ENCODE measurements at regions not wholly inside any gene's neighbourhood (a gene's known extent, or its start where the extent isn't known, plus 50 kb on each side); places are given as distances from the start of the nearest gene placed in this dataset.

- TF ChIP-seq RELA (CRISPR knock-in tag; IDR thresholded peaks at IDR 0.05; ENCODE audit: borderline replicate concordance) (no peak), TP53 (CRISPR knock-in tag; IDR thresholded peaks at IDR 0.05) (no peak), NR1H2 (CRISPR knock-in tag; IDR thresholded peaks at IDR 0.05) (no peak), ZNF121 (CRISPR knock-in tag; IDR thresholded peaks at IDR 0.05) (no peak), SMAD3 (CRISPR knock-in tag; IDR thresholded peaks at IDR 0.05; ENCODE audit: borderline replicate concordance) (no peak), ZNF138 (CRISPR knock-in tag; conservative IDR thresholded peaks at IDR 0.05) (no peak), NFE2L1 (CRISPR knock-in tag; IDR thresholded peaks at IDR 0.05) (no peak), RORB (CRISPR knock-in tag; IDR thresholded peaks at IDR 0.05) (no peak), USF2 (CRISPR knock-in tag; IDR thresholded peaks at IDR 0.05) (no peak)
- TF ChIP-seq, protein P1, sequence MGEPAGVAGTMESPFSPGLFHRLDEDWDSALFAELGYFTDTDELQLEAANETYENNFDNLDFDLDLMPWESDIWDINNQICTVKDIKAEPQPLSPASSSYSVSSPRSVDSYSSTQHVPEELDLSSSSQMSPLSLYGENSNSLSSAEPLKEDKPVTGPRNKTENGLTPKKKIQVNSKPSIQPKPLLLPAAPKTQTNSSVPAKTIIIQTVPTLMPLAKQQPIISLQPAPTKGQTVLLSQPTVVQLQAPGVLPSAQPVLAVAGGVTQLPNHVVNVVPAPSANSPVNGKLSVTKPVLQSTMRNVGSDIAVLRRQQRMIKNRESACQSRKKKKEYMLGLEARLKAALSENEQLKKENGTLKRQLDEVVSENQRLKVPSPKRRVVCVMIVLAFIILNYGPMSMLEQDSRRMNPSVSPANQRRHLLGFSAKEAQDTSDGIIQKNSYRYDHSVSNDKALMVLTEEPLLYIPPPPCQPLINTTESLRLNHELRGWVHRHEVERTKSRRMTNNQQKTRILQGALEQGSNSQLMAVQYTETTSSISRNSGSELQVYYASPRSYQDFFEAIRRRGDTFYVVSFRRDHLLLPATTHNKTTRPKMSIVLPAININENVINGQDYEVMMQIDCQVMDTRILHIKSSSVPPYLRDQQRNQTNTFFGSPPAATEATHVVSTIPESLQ (CRISPR knock-in tag; IDR thresholded peaks at IDR 0.05), result no peak
Measured at GRCh38 chr2:64826703-64827102, 162.5 kb upstream of the SLC1A4 start (continued).

DNA sequence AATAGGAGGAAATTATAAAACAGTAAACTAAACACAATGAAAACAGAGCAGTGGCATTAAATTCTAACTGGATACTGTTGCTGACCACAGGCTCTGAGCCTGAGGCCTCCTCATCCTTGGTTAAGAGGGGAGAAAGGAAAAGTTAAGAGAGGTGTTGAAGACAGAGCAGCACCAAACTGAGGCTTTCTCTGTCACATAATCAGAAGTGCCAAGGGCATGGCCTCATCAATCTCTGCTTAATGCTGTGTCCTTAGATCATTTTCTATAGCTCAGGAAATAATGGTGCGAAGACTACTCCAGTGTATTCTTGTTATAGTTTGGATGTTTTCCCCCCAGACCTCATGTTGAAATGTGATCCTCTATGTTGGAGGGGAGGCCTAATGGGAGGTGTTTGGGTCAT lies 160.9 kb upstream of the SLC1A4 start:
- no peak for ATAC-seq
- H3K4me3 Mint-ChIP-seq, result no peak overlapping the region
- POLR2A ChIA-PET, result no interaction called here

GRCh38 chr2:64829525-64829924 lies 159.7 kb upstream of the SLC1A4 start:
- Mint-ChIP-seq H3K4me3 (no peak overlapping the region), H3K36me3 (no peaks in the 10 kb centered on the region), H3K27me3 (ENCODE audit: low read depth) (no peaks in the 10 kb centered on the region; the same call in 1 of the 2 replicates), H3K4me1 (peaks cover 16% of the 10 kb centered on the region), H3K27ac (no peak overlapping the region), H3K9me3 (no peaks in the 10 kb centered on the region)
- CTCF ChIA-PET, result interaction anchor here (0.8 kb wide), 1 partner anchor 183 kb away, joined by 4 read pairs; no protein-coding TSS in a partner anchor
- POLR2A ChIA-PET, result no interaction called here
- ATAC-seq (no peak), DNase-seq (ENCODE audit: low spot score) (no peak)
- TF ChIP-seq TP53 (CRISPR knock-in tag; IDR thresholded peaks at IDR 0.05), result no peak
- no peak for TF ChIP-seq JUN (CRISPR knock-in tag; IDR thresholded peaks at IDR 0.05)
- no peak for TF ChIP-seq ZNF423 (CRISPR knock-in tag; IDR thresholded peaks at IDR 0.05)
- TF ChIP-seq, protein P2, sequence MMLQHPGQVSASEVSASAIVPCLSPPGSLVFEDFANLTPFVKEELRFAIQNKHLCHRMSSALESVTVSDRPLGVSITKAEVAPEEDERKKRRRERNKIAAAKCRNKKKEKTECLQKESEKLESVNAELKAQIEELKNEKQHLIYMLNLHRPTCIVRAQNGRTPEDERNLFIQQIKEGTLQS (CRISPR knock-in tag; conservative IDR thresholded peaks at IDR 0.05), result no peak
- no peak for TF ChIP-seq ZMAT4 (CRISPR knock-in tag; IDR thresholded peaks at IDR 0.05)
- TF ChIP-seq ZNF396 (CRISPR knock-in tag; IDR thresholded peaks at IDR 0.05; ENCODE audit: borderline replicate concordance), result no peak
- TF ChIP-seq ZNF263 (CRISPR knock-in tag; IDR thresholded peaks at IDR 0.05; ENCODE audit: low read depth), result no peak
- TF ChIP-seq, protein P3, sequence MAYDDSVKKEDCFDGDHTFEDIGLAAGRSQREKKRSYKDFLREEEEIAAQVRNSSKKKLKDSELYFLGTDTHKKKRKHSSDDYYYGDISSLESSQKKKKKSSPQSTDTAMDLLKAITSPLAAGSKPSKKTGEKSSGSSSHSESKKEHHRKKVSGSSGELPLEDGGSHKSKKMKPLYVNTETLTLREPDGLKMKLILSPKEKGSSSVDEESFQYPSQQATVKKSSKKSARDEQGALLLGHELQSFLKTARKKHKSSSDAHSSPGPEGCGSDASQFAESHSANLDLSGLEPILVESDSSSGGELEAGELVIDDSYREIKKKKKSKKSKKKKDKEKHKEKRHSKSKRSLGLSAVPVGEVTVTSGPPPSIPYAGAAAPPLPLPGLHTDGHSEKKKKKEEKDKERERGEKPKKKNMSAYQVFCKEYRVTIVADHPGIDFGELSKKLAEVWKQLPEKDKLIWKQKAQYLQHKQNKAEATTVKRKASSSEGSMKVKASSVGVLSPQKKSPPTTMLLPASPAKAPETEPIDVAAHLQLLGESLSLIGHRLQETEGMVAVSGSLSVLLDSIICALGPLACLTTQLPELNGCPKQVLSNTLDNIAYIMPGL (CRISPR knock-in tag; IDR thresholded peaks at IDR 0.05), result no peak

More for the DNA sequence above, 160.9 kb upstream of the SLC1A4 start:
- no peaks in the 10 kb centered on the region; the same call in 1 of the 2 replicates for H3K27me3 Mint-ChIP-seq (ENCODE audit: low read depth)
- no peaks in the 10 kb centered on the region for H3K36me3 Mint-ChIP-seq
- no peak for TF ChIP-seq ZNF232 (CRISPR knock-in tag; IDR thresholded peaks at IDR 0.05)
- TF ChIP-seq NR2C2 (CRISPR knock-in tag; IDR thresholded peaks at IDR 0.05), result no peak
- no peak for TF ChIP-seq KAT7 (CRISPR knock-in tag; IDR thresholded peaks at IDR 0.05; ENCODE audit: borderline replicate concordance)
- no peak for TF ChIP-seq ZNF138 (CRISPR knock-in tag; conservative IDR thresholded peaks at IDR 0.05)
- no peak for TF ChIP-seq IRF2 (CRISPR knock-in tag; IDR thresholded peaks at IDR 0.05; ENCODE audit: borderline replicate concordance, low read depth)
- TF ChIP-seq NR3C1 (CRISPR knock-in tag; conservative IDR thresholded peaks at IDR 0.05; ENCODE audit: low read depth), result no peak
- TF ChIP-seq ZNF317 (CRISPR knock-in tag; IDR thresholded peaks at IDR 0.05; ENCODE audit: borderline replicate concordance, low read depth), result no peak
- TF ChIP-seq HMGA2 (CRISPR knock-in tag; IDR thresholded peaks at IDR 0.05), result no peak
- TF ChIP-seq USF2 (CRISPR knock-in tag; IDR thresholded peaks at IDR 0.05), result no peak
- TF ChIP-seq ZMAT4 (CRISPR knock-in tag; IDR thresholded peaks at IDR 0.05), result no peak
- no peak for TF ChIP-seq IRF1 (CRISPR knock-in tag; IDR thresholded peaks at IDR 0.05)
- no peak for TF ChIP-seq CREM (CRISPR knock-in tag; IDR thresholded peaks at IDR 0.05)
- no peak for TF ChIP-seq NFATC4 (CRISPR knock-in tag; IDR thresholded peaks at IDR 0.05)
- TF ChIP-seq CBFB (CRISPR knock-in tag; IDR thresholded peaks at IDR 0.05; ENCODE audit: low read depth), result no peak
- DNase-seq (ENCODE audit: low spot score), result no peak
- no peaks in the 10 kb centered on the region for H3K9me3 Mint-ChIP-seq
- peaks cover 29% of the 10 kb centered on the region for H3K4me1 Mint-ChIP-seq
- CTCF ChIA-PET, result interaction anchor here (0.9 kb wide), 1 partner anchor 77 kb away, joined by 3 read pairs; no protein-coding TSS in a partner anchor
- no peak overlapping the region for H3K27ac Mint-ChIP-seq

Data from WTC11 (cell line).